ENCODE measurements at regions not wholly inside any gene's neighbourhood (a gene's known extent, or its start where the extent isn't known, plus 50 kb on each side); places are given as distances from the start of the nearest gene placed in this dataset.
"Not testable (repeated sequence)": the region's sequence is repeated elsewhere in the genome, so short reads cannot be mapped to it uniquely, and the experiment has no call there.

DNA sequence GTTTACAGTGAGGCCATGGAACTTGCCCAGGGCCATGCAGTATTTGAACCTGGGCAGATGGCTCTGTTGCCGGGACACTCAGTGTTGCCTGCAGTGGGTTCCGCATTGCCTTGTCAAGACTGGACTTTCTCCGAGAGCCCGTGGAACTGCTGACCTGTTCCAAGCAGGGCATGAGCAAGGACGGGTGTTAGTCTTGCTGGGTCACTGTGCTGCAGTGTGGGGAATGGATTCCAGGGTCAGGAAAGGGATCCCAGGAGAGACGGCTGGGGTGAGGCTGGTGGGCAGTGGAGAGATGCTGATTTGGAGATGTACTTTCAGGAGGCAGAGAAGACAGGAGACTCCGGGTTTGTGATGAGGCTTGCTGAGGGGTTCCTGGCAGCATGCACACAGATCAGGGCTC, 348.7 kb upstream of the HS6ST1 start:
- Histone ChIP-seq H3K27ac (no peak overlapping the region), H3K4me1 (no peaks in the 10 kb centered on the region), H3K36me3 (no peaks in the 10 kb centered on the region), H3K27me3 (no peaks in the 10 kb centered on the region), H3K9me3 (no peaks in the 10 kb centered on the region), H3K4me3 (no peak overlapping the region)
- DNase-seq = peak in 1 of 3 donors; percentile 2
- no peak for TF ChIP-seq POLR2A (IDR thresholded peaks at IDR 0.05)
- TF ChIP-seq, protein P1, sequence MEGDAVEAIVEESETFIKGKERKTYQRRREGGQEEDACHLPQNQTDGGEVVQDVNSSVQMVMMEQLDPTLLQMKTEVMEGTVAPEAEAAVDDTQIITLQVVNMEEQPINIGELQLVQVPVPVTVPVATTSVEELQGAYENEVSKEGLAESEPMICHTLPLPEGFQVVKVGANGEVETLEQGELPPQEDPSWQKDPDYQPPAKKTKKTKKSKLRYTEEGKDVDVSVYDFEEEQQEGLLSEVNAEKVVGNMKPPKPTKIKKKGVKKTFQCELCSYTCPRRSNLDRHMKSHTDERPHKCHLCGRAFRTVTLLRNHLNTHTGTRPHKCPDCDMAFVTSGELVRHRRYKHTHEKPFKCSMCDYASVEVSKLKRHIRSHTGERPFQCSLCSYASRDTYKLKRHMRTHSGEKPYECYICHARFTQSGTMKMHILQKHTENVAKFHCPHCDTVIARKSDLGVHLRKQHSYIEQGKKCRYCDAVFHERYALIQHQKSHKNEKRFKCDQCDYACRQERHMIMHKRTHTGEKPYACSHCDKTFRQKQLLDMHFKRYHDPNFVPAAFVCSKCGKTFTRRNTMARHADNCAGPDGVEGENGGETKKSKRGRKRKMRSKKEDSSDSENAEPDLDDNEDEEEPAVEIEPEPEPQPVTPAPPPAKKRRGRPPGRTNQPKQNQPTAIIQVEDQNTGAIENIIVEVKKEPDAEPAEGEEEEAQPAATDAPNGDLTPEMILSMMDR (IDR thresholded peaks at IDR 0.05) = no peak

DNA sequence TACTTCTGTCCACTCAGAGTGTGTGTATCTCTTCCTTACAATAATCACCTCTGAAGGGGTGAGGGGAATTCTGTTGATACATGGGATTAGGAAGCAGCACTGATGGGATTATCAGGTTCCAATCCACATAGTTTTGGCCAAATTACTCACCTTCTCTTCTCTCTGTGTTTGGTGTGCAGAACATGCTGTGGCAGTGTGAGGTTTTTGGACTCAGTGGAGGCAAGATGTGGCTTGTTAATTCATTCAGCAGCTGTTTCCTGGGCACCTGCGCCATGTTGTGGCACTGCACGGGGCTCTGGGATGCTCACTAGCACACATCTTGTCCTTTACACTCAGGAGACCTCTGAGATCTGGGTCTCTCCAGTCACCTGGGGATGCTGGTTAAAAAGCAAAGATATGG, 350.3 kb upstream of the HS6ST1 start:
- no peak for TF ChIP-seq POLR2A (IDR thresholded peaks at IDR 0.05)
- TF ChIP-seq, protein P1 (IDR thresholded peaks at IDR 0.05) = no peak
- H3K4me3 ChIP-seq = no peak overlapping the region
- H3K27ac ChIP-seq = no peak overlapping the region
- H3K27me3 ChIP-seq = no peaks in the 10 kb centered on the region
- no peaks in the 10 kb centered on the region for H3K36me3 ChIP-seq
- DNase-seq = no peak
- H3K9me3 ChIP-seq = no peaks in the 10 kb centered on the region
- H3K4me1 ChIP-seq = no peaks in the 10 kb centered on the region

DNA sequence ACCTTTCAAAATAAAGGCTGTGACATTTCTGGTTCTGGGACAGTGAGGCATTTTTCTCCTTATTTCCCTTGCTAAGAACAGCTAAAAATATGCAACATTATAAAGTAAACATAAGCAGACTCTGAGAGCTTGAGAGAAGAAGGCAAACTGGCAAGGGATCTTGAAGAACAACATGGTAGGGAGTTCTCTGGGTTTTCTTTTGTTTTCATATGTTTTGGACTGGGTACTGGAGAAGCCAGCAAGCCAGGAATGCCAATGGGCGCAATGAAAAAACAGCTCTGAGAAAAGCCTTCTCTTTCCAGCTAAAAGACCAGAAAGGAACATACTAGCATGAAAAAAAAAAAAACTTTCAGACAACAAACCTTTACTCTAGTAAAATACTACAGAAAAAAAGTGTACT, 351.4 kb upstream of the HS6ST1 start:
- H3K4me1 ChIP-seq = no peaks in the 10 kb centered on the region
- no peaks in the 10 kb centered on the region for H3K36me3 ChIP-seq
- DNase-seq = no peak
- H3K27me3 ChIP-seq = no peaks in the 10 kb centered on the region
- TF ChIP-seq POLR2A (IDR thresholded peaks at IDR 0.05) = no peak
- H3K4me3 ChIP-seq = no peak overlapping the region
- no peaks in the 10 kb centered on the region for H3K9me3 ChIP-seq
- no peak overlapping the region for H3K27ac ChIP-seq

DNA sequence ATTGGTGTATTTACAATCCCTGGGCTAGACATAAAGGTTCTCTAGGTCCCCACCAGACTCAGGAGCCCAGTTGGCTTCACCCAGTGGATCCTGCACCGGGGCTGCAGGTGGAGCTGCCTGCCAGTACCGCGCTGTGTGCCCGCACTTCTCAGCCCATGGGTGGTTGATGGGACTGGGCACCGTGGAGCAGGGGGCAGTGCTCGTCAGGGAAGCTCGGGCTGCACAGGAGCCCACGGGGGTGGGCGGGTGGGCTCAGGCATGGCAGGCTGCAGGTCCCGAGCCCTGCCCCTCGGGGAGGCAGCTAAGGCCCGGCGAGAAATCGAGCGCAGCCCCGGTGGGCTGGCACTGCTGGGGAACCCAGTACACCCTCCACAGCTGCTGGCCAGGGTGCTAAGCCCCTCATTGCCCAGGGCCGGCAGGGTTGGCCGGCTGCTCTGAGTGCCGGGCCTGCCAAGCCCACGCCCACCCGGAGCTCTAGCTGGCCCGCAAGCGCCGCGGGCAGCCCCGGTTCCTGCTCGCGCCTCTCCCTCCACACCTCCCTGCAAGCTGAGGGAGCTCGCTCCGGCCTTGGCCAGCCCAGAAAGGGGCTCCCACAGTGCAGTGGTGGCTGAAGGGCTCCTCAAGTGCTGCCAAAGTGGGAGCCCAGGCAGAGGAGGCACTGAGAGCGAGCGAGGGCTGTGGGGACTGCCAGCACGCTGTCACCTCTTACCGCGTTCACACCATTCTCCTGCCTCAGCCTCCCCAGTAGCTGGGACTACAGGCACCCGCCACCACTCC, 353.5 kb upstream of the HS6ST1 start:
- not testable (repeated sequence) for DNase-seq, H3K36me3 ChIP-seq, H3K27ac ChIP-seq, H3K9me3 ChIP-seq, H3K27me3 ChIP-seq, H3K4me1 ChIP-seq, H3K4me3 ChIP-seq

DNA sequence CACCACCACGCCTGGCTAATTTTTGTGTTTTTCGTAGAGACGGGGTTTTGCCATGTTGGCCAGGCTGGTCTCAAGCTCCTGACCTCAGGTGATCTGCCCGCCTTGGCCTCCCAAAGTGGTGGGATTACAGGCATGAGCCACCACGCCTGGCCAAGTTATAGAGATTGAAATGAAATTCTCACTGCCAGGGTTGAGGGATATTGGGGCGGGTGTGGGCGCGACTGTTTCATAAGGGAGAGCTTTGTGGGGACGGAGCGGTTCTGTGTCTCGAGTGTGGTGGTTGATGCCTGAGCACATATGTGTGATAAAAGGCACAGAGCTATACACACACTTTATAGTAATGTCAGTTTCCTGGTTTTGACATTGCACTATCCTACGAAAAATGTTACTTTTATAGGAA, 361.0 kb upstream of the HS6ST1 start:
- peak in 1 of 3 donors; percentile 10 for DNase-seq
- H3K36me3 ChIP-seq, H3K9me3 ChIP-seq, H3K4me3 ChIP-seq, H3K4me1 ChIP-seq, H3K27me3 ChIP-seq, H3K27ac ChIP-seq: not testable (repeated sequence)

DNA sequence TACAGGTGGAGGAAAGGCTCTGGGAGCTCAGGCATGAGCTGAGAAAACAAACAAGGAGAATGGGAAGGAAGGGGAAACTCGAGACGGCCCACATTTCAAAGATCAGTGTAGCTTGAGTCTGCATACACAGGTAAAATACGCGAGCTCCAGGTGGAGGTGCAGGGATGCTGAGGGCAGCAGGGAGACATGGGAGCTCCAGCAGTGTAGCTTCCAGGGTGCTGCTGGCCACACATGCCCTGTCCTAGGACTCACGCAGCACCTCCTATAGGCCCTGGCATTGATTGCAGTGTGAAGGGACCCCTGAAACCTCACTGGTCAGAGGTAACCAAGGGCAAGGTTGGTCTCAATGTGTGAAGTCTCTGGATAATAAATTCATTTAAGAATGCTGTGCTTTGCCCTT, 362.8 kb upstream of the HS6ST1 start:
- Histone ChIP-seq H3K27me3 (no peaks in the 10 kb centered on the region), H3K36me3 (no peaks in the 10 kb centered on the region), H3K4me1 (no peaks in the 10 kb centered on the region), H3K9me3 (no peaks in the 10 kb centered on the region), H3K27ac (no peak overlapping the region), H3K4me3 (no peak overlapping the region)
- no peak for DNase-seq
- TF ChIP-seq, protein P1 (IDR thresholded peaks at IDR 0.05) = no peak
- TF ChIP-seq POLR2A (IDR thresholded peaks at IDR 0.05) = no peak

DNA sequence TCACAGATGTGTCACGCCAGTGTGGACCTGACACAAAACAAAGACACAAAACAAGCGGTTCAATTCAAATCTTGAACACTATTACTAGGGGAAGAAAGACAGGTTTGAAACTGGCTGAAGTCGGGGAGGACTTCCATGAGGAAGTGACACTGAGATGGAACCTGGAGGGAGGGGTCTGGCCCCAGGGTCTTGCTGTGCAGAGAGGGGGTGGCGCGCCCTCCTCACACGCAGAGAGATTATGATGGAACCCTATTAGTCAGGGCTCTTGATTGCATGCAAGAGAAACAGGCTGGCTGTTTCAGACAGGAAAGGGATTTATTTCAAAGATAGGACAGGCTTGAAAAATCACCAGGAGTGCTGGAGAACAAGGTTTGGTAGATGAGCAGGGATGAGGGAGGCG, 363.6 kb upstream of the HS6ST1 start:
- no peak overlapping the region for H3K4me3 ChIP-seq
- H3K27ac ChIP-seq = no peak overlapping the region
- H3K9me3 ChIP-seq = no peaks in the 10 kb centered on the region
- H3K27me3 ChIP-seq = no peaks in the 10 kb centered on the region
- H3K36me3 ChIP-seq = no peaks in the 10 kb centered on the region
- DNase-seq = peak in 1 of 3 donors; percentile 8
- TF ChIP-seq, protein P1 (IDR thresholded peaks at IDR 0.05) = no peak
- no peak for TF ChIP-seq POLR2A (IDR thresholded peaks at IDR 0.05)
- no peaks in the 10 kb centered on the region for H3K4me1 ChIP-seq

Data from Peyer's patch (tissue), 4 donors.